ENCODE measurements at regions not wholly inside any gene's neighbourhood (a gene's known extent, or its start where the extent isn't known, plus 50 kb on each side); places are given as distances from the start of the nearest gene placed in this dataset.

GRCh38 chr1:175872588-175872987 lies 129.2 kb upstream of the TNR start:
- TF ChIP-seq POLR2AphosphoS5 (IDR thresholded peaks at IDR 0.05): no peak
- TF ChIP-seq, protein P1, sequence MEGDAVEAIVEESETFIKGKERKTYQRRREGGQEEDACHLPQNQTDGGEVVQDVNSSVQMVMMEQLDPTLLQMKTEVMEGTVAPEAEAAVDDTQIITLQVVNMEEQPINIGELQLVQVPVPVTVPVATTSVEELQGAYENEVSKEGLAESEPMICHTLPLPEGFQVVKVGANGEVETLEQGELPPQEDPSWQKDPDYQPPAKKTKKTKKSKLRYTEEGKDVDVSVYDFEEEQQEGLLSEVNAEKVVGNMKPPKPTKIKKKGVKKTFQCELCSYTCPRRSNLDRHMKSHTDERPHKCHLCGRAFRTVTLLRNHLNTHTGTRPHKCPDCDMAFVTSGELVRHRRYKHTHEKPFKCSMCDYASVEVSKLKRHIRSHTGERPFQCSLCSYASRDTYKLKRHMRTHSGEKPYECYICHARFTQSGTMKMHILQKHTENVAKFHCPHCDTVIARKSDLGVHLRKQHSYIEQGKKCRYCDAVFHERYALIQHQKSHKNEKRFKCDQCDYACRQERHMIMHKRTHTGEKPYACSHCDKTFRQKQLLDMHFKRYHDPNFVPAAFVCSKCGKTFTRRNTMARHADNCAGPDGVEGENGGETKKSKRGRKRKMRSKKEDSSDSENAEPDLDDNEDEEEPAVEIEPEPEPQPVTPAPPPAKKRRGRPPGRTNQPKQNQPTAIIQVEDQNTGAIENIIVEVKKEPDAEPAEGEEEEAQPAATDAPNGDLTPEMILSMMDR (IDR thresholded peaks at IDR 0.05): no peak
